GM21367 (cell line): ENCODE measurements at regions not wholly inside any gene's neighbourhood (a gene's known extent, or its start where the extent isn't known, plus 50 kb on each side); places are given as distances from the start of the nearest gene placed in this dataset.
"Not testable (repeated sequence)": the region's sequence is repeated elsewhere in the genome, so short reads cannot be mapped to it uniquely, and the experiment has no call there.

ENCODE experiments used
- ATAC-seq: cut with Tn5 transposase; IDR thresholded peaks from one replicate; pipeline ENCODE4 v1.9.1; 2021; ENCODE audit not compliant: unreplicated experiment

DNA sequence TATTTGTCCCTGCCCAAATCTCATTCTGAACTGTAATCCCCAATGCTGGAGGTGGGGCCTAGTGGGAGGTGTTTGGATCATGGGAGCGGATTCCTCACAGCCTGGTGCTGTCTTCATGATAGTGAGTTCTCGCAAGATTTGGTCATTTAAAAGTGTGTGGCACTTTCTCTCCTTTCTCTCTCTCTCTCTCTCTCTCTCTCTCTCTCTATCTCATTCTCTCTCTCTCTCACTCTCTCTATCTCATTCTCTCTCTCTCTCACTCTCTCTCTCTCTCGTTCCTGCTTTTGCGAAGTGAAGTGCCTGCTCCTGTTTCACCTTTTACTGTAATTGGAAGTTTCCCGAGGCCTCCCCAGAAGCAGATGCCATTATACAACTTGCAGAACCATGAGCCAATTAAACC is 207.3 kb upstream of the NR4A3 start:
- no peak for ATAC-seq

DNA sequence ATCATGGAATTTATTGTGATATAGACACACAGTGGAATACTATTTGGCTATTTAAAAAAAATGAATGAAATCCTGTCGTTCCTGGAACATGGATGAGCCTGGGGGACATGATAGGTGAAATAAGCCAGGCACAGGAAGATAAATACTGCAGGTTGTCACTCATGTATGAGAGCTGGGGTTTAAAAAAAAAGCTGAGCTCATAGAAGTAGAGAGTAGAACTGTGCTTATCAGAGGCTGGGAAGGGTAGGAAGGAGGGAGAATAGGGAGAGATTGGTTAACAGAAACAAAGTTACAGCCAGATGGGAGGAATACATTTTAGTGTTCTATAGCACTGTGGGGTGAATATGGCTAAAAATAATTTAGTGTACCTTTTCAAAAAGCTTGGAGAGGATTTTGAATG is 200.6 kb upstream of the NR4A3 start:
- no peak for ATAC-seq

DNA sequence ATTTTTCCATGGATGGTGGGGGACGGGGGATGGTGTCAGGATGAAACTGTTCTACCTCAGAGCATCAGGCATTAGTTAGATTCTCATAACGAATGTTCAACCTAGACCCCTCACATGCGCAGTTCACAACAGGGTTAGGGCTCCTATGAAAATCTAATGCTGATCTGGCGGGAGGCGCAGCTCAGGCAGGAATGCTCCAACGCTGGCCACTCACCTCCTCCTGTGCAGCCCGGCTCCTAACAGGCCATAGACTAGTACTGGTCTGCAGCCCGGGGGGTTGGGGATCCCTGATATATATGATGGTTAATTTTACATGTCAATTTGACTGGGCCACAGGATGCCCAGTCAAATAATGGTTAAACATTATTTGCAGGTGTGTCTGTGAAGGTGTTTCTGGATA is 199.0 kb upstream of the NR4A3 start:
- ATAC-seq, result no peak

DNA sequence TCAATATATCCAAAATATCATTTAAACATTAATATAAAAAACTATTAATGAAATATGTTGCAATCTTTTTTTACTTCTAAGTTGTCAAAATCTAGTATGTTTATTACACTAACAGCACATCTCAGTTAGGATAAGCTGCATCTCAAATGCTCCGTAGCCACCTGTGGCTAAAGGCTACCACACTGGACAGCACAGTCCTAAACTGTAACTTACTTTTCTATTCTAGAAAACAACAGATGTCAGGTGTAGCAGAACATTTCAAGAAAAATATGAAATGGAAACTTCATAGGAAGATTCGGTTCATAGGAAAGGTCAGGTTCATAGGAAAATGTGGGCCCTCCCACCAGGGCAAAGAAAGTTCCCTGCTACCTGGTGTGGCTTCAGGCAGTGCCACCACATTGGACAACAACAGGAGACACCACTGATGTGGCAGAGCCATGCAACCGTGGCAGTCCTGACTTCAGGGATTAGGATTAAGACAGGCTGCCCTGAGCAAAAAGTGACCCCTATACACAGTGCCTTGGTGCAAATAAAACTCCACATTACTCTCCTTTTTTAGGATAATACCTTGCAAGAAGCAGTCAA is 197.8 kb upstream of the NR4A3 start:
- ATAC-seq, result no peak

DNA sequence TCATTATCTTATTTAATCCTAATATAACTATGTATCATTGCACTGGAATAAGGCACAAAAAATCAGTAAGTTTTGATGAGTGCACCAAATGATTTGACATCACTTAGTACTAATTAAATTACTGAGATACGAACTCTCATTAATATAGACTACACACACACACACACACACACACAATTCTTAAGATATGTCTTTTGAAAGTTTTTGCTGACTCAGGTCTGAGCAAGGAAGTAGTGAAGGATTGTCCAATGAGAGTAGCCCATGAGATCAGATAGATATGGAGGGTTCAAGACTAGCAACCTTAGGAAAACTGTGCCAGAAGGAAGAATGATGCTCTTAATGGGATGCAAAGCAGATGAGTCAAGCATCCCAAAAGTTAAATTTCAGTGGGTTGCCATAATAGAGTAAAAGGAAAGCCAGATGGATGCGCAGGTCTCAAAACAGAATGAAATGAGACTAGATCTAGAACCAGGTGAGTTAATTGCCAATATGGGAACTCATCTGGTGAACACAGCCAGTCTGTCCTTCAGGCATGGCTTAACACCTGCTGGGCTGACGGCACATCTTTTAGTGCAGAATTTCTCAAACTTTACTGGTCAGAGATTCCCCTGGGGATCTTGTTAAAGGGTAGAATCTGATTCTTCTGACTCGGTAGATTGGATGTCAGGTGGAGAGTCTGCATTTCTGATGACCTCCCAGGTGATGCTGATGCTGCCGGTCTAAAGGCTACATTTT is 197.0 kb upstream of the NR4A3 start:
- ATAC-seq, result no peak

DNA sequence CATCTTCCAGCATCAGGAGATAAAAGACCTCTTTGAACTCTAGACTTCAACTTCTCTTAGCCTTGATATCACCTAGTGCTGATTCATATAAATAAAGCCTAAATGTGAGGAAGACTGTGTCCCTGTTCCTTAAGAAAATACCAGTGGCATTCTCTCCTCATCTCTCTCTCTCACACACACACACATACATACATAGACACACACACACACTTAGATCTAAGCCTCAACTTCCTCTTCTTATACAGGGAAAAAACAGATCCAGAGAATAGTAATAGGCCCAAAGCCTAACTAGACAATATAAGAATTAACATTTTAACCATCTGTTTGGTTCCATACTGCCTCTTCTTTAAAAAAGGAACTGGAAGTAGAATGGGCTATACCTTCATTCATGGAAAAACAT is 195.3 kb upstream of the NR4A3 start:
- ATAC-seq, result no peak

DNA sequence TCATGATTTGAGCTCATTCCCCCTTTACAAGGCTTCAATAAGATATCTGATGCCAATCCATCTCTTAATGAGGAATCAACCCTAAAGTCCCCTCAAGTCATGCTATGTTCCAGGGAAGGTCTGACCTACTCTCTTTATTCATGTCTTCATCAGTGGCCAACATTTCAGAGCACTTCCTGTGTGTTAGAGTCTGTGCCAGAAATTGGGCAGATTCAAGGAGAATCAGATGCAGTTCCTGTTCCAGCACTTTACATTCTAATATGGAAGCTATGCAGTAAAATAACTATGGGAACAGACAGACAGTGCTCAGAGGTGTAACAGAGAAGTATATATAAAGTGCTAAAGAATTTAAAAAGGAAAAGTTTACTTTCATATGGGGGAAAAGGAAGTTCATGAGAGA is 193.4 kb upstream of the NR4A3 start:
- no peak for ATAC-seq

DNA sequence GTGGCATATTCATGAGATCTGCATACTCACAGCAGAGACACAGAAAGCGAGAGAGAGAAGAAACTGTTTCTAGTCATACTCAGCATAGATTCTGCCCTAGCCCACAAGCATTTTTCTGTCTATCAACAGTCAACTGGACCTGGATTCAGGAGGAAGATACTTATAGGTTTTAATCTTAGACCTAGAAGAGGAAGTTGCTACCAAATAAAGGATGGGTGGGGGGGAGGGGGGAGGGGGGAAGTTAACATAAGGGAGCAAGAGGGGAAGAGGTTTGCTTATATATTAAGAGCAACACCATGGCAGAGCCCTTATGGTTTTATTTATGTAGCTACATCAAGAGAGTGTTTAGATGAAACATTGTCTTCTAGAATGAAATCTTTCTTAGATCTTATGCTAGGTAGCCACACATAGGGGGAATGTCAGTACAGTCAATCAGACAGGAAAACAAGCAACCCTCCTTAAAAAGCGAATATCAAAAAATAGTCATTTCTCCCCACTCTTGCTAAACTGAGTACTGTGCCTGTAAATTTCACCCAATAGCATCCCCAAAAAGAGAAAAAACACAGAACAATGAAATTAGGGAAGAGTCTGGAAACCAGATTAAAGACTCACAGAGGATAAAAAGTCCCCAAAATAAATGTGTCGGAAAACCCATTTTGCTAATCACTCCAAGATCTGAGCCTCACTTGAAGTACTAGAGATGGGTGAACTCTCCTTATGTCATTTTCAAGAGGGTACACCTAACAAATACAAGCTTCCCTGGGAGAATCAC is 192.7 kb upstream of the NR4A3 start:
- no peak for ATAC-seq

DNA sequence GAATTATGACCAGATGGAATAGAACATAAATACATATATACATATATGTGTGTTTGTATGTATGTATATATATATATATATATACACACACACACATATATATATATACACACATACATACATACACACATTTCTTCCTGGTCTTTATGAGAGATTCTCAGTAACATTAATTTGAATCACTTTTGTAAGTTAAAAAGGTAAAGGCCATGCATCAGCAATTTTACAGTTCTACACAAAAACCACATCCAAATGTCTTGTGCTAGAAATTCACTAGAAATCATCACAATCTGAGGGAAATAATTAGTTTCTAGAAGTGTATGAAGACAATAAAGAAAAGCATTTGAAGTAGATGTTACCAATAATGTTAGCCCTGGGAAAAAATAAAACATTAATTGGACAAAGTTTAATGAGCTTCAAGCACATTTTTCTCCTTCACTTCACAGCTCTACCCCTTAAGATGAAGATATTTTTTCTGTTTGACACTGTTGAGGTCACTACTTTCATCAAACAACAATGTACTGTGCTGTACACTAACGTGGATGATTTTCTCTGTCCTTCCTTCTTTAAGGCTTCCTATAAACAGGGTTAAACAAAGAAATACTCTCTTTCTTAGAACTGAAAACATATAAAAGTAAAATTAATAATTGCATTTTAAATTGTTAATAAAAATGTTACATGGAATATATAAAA is 189.2 kb upstream of the NR4A3 start:
- ATAC-seq, result no peak

DNA sequence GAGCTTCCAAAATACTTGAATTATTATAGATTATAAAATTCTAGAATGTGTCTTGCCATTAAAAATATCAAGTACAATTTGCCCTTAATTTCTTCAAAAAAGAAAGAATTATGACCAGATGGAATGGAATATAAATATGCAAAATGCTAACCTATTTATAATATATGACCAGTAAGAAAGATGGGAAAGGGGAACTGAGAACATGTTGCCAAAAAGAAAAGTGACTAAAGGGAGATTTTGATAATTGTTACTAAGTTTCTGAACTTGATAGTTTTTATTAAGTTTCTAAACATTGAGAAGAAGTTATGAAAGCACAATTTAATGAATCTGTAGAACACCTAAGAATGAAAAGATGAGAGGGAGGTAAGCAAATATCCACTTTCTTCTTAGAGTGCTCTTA is 188.4 kb upstream of the NR4A3 start:
- ATAC-seq, result no peak

DNA sequence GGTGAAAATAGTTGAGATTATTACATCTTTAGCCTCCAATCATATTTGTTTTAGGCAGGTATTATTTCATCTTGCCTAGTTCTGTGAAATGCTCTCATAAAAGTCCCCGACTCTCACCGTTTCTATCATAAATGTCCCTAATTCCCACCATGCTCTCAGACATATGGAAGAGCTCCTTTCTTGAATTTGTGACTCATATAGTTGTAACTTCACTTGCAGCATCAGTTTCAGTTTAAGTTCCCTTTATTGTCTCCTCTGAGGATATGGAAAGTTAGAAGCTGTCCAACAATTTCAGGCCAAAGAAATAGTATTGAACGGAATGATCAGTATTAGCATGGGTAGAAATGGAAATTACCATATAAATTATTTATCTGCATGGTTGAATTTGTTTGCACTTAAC is 187.5 kb upstream of the NR4A3 start:
- ATAC-seq, result no peak

DNA sequence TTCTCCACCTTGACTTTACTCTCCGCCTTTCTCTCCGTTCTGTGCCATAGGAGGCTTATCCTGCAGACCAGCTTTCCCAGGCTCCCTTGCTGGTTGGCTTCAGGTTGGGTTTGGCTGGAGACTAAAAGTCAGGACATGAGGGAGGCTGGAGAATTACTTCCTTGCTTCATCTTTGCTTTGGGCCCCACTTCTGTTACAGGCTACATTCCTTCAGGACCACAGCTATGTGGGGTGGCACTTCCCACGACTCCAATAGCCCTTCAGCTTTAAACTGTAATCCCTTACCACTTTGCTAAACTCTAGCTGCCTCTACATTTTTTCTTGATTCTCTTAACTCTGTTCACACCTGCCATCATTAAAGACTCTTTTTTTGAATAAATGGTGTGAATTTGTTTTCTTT is 186.7 kb upstream of the NR4A3 start:
- ATAC-seq, result no peak

DNA sequence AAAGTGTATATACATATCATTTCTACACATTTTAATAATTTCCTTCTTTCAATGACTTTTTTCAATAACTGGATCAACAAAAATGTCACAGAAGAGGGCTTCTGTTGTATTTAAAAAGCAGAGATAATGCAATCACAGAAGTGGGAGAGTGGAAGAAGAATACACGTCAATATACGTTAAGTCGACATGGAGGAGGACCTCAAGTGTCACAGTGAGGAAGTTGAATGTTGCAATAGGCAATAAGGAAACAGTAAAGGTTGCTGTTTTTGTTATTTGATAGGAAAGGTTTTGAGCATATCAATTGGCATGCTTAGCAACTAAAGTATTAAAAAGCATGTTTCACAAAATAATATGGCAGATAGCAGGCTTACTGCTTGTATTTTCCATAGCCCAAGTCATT is 184.0 kb upstream of the NR4A3 start:
- ATAC-seq, result no peak

DNA sequence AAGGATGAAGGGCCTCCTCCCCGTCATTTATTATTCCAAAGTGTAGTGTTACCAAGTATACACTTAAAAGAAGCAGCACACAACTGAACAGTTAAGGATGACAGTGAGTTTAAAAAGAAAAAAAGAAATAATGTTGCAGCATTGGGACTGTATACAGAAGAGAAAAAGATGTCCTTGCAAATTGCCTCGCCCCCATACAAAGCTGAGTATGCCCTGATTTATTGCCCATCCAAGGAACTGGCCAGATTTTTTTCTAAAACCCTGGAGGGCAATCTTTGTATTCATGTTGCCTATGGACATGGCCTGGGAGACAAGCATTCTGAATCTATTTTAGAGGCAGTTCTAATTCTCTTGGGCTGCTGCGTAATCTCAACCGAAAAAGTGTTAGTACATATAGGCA is 182.7 kb upstream of the NR4A3 start:
- no peak for ATAC-seq

DNA sequence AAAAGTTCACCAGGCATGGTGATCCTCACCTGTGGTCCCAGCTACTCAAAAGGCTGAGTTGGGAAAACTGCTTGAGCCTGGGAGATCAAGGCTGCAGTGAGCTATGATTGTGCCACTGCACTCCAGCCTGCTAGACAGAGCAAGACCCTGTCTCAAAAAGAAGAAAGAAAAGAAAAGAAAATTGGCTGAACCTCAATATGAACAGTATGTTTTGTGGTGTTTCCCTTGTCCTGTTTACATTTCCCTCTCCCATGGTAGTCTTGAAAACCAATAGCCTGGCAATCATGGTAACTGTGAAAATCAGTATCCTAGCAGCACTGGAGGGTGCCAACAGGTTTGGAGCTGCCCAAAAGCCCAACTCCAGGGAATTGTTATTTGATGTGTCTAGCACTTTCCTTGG is 174.1 kb upstream of the NR4A3 start:
- no peak for ATAC-seq

DNA sequence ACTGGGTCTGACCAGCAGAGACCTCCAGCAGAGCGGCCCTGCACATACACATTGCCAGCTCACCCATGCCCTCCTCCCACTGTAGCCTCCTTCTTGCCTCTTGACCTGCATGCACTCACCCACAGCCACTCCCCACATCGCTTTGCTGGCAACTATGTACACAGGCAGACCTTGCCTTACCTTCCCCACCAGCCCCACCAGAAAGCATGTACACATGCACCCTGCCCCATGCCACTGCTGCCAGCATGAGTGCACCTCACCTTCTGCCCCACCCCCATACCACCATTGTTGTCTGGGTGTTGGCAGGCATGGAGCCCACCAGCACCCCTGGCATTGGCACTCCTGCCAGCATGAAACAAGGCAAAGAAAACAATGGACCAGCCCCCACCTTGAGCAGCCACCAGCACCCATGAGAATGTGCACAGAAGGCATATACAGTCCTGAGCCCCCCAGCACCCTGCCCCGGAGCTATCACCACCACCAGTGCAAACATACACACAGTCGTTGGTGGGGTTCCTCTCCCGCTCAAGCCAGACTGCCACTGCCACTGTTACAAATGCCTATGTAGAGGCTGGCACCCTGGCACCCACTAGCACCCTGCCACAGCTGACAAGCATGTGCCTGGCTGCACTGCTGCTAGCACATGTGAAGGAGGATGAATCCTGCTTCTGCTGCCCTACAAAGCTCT is 171.4 kb upstream of the NR4A3 start:
- ATAC-seq, result no peak

DNA sequence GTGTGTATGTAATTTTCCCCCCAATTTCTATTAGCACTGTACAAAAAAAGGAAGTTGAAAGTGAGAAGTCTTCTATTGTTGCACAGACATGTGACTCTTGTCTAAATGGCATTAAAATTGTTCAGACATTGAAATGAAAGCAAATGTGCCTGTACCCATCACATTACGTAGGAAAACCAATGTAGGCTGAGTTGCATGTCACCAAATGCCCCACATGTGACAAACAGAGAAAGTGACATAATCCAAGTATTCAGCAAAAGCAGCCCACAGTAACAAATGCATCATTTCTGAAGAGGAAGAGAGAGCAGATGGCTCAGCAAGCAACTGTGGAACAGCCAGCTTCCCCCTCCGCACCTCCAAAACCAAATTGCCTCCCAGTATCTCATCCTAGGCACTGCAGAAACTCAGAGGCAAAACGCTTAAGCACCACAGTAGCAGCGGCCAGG is 161.5 kb upstream of the NR4A3 start:
- peak; percentile 77 for ATAC-seq

DNA sequence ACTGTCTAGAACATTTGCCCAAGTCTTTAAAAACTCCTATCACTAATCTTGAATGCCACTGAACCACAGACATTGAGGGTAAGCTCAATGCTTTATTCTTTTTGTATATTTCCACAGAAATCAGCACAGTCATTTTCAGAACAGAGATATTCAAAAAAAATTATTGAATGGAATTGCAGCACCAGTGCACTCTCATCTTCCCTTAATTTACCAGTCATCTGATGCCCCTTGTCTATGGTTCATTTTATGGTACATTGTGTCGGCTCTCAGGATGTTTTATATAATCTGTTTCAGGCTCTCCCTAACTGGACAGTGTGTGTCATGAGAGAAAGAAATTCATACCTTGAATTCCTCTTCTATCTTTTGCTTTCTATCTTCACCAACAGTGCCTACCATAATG is 158.4 kb upstream of the NR4A3 start:
- ATAC-seq, result no peak

DNA sequence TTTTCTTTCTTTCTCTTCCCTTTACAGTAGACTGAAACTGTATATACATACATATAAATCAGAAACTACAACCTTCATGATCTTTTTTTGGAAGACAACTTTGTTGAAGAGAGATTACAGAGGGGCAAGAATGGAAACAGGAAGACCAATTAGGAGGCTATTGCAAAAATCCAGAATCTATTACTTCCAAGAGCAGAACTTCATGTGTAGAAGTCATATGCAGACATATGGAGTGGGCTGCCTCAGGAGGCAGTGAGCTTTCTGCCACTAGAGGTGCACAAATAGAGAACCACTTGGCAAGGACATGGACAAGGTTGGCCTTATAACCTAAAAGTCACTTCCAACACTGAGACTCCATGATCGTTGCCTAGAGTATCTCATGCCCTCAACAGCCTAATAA is 157.8 kb upstream of the NR4A3 start:
- no peak for ATAC-seq

DNA sequence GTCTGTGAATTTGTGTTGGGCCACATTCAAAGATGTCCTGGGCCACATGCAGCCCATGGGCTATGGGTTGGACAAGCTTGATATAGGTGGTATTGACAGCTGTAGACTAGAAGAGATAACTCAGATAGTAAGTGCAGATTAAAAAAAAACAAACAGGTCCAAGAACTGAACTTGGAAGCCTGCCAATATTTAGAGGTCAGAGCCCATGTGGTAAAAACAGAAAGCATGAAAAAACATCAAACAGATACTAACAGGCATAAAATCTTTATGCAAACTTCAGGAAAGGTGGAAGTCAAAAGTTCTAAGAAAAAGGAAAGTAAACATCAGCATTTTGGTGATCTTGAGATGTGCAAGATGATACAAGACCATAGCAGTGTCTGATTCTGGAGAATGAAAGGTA is 155.1 kb upstream of the NR4A3 start:
- no peak for ATAC-seq

DNA sequence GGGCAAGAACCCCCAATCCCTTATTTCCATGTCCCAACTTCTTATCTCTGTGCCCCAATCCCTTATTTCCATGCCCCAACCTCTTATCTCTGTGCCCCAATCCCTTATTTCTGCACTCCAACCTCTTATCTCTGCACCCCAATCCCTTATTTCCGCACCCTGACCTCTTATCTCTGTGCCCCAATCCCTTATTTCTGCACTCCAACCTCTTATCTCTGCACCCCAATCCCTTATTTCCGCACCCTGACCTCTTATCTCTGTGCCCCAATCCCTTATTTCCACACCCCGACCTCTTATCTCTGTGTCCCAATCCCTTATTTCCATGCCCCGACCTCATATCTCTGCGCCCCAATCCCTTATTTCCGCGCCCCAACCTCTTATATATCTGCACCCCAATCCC is 150.8 kb upstream of the NR4A3 start:
- not testable (repeated sequence) for ATAC-seq
